ENCODE measurements at regions not wholly inside any gene's neighbourhood (a gene's known extent, or its start where the extent isn't known, plus 50 kb on each side); places are given as distances from the start of the nearest gene placed in this dataset.

DNA sequence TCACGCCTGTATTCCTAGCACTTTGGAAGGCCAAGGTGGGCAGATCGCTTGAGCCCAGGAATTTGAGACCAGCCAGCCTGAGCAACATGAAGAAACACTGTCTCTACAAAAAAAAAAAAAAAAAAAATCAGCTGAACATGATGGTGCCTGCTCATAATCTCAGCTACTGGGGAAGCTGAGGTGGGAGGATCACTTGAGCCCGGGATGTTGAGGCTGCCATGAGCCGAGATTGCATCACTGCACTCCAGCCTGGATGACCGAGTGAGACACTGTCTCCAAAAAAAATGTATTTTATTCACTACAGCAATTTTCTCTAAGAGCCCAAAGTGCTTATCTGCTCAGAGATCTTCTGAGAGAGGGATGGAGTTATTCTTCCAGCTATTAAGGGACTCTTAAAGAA lies 215.8 kb upstream of the PPP3CA start:
- no peak overlapping the region for H3K27ac ChIP-seq
- TF ChIP-seq, protein P1, sequence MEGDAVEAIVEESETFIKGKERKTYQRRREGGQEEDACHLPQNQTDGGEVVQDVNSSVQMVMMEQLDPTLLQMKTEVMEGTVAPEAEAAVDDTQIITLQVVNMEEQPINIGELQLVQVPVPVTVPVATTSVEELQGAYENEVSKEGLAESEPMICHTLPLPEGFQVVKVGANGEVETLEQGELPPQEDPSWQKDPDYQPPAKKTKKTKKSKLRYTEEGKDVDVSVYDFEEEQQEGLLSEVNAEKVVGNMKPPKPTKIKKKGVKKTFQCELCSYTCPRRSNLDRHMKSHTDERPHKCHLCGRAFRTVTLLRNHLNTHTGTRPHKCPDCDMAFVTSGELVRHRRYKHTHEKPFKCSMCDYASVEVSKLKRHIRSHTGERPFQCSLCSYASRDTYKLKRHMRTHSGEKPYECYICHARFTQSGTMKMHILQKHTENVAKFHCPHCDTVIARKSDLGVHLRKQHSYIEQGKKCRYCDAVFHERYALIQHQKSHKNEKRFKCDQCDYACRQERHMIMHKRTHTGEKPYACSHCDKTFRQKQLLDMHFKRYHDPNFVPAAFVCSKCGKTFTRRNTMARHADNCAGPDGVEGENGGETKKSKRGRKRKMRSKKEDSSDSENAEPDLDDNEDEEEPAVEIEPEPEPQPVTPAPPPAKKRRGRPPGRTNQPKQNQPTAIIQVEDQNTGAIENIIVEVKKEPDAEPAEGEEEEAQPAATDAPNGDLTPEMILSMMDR (conservative IDR thresholded peaks at IDR 0.05): no peak

DNA sequence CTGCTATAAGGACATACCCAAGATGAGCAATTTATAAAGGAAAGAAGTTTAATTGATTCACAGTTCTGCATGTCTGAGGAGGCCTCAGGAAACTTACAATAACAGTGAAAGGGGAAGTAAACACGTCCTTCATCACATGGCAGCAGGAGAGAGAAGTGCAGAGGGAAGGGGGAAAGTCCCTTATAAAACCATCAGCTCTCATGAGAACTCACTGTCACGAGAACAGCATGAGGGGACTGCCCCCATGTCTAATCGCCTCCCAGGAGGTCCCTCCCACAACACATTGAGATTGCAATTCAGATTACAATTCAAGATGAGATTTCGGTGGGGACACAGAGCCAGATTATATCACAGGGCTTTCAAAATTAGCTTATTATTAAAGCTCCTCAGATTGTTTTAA lies 209.5 kb upstream of the PPP3CA start:
- TF ChIP-seq, protein P1 (conservative IDR thresholded peaks at IDR 0.05): no peak

DNA sequence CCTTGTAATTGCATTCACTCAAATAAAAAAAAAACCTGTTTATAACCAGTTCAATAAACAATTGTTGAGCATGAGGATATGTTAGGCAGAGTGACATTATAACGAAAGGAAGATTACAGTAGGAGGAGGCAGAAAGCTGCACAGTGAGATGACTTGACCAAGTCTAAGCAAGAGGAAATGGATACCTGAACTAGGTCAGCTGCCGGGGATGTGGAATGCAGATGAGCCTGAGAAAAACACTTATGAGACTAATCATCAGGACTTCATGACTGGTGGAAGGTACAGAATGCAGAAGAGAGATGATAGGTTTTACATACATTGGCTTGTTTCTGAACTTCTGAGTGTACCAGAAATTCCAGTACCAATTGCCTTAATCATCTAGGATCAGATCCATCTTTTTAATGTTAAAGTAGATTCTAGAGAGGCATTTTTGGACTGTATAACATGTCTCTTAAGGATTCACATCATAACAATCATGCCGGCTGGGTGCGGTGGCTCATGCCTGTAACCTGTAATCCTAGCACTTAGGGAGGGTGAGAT lies 208.1 kb upstream of the PPP3CA start:
- no peak overlapping the region for H3K27ac ChIP-seq
- TF ChIP-seq, protein P1 (conservative IDR thresholded peaks at IDR 0.05): no peak

More for the DNA sequence above, 209.5 kb upstream of the PPP3CA start:
- H3K27ac ChIP-seq: no peak overlapping the region

DNA sequence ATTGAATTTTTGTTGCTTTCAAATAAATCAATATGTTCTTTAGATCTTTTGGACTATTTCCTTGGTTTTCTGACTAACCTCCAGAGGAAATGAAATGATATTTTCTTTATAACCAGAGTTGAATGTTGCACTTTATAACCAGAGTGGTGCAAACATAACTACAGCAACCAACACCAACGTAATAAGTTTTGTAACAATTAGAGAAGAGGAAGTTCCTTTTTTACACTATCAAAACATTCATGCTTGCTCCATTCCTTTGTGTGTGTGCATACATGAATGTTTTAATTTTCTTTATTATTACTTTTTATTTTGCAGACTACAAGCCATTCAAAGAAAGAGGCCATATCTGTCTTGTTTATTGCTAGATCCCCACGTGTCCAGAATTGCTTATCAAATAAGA lies 193.0 kb upstream of the PPP3CA start:
- H3K27ac ChIP-seq: no peak overlapping the region
- TF ChIP-seq, protein P1 (conservative IDR thresholded peaks at IDR 0.05): no peak

DNA sequence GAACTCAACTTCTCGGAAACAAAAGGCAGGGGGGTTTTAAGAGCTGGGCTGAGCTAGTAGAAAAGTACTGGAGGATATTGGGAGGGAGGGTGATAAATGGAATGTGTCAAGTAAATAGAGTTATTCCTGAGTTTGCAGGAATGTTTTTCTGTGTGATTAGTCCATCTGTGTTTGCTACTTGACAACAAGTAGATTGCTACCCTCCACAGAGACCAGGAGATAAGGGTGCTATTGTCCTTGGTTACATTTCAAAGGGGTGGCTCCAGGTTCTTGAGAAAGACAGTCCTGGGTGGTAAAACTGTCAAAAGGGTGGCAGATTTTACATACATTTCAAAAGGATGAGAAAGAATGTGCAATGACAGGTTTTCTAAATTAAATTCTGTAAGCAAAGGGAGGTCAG lies 181.2 kb upstream of the PPP3CA start:
- TF ChIP-seq, protein P1 (conservative IDR thresholded peaks at IDR 0.05): no peak
- no peak overlapping the region for H3K27ac ChIP-seq

DNA sequence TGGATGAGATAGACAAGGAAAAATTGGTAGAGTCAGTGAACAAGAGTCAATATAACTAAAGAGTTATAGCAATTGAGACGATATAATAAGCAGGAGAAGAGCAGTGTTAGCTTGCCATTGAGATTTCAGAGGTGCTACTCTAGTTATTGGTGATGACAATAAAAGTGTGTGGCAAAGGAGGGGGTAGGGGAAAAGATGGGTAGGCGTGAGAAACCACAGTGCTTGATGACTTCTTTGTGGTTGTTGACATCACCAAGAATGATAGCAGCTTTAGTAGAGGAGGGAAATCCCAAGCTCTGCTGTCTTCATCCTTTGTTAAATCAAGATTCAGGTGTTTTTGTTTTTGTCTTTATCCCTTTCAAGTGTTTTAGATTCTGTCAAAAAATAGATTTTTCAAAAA lies 179.9 kb upstream of the PPP3CA start:
- H3K27ac ChIP-seq: no peak overlapping the region
- TF ChIP-seq, protein P1 (conservative IDR thresholded peaks at IDR 0.05): no peak

DNA sequence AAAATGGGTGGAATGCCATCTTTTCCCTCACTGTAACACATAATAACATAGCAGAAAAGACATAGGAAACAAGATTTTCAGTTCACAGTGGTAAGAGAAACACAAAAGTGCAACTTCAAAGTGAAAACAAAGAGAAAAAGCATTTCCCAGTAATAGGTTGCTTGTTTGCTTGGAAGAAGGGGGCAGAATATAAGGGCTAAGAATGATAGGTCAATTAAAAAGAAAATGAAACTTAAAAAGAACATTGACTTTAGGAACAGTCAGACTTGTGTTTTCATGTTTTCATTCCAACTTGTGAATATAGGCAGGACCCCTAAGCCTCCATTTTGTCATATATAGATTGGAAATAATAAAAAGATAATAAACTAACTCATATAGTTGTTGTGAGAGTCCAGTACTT lies 168.2 kb upstream of the PPP3CA start:
- no peak overlapping the region for H3K27ac ChIP-seq
- TF ChIP-seq, protein P1 (conservative IDR thresholded peaks at IDR 0.05): no peak

Measured in VCaP (cell line).